HK-2 (cell line): ENCODE measurements at regions not wholly inside any gene's neighbourhood (a gene's known extent, or its start where the extent isn't known, plus 50 kb on each side); places are given as distances from the start of the nearest gene placed in this dataset.
"Not testable (repeated sequence)": the region's sequence is repeated elsewhere in the genome, so short reads cannot be mapped to it uniquely, and the experiment has no call there.

Source experiments
- DNase-seq: peaks from one replicate; pipeline ENCODE4 v3.0.0-alpha.2; 2018; ENCODE audit not compliant: unreplicated experiment

DNA sequence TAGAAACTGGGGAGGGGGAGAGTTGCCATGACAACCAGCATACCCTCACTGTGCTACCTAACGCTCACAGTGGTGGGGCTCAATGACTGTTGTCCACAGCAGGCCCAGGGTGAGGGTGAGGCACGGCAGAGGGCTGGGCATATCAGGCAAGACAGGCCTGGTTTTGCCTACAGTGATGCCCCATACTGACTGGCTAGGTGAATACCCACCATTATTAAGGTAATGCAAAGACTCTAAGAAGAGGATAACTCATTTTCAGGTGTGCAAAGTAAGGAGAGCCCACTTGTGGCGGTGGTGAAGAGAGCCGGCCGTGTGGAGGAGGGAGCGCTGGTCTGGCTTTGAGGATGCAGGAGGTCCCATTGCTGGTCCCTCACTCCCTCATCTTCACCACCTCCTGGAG, 422.3 kb downstream of the FUT8 start:
- DNase-seq: no peak

DNA sequence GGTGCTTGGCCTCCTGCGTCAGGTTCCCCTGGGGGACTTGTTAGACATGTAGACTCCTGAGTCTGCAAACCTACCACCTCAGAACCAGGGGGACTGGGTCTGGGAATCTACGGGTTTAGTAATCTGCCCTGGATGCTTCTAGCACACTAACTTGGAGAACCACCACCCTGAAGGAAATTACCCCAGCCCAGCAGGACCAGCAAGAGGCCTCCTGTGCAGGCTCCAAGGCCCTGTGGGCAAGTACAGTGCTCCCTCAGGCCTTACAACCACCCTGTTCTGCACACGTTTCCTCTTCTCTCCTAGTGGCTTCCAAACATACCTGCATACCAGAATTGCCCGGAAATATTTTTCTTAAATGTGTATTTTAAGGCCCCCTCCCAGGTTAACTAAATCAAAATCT, 423.0 kb downstream of the FUT8 start:
- DNase-seq: no peak

DNA sequence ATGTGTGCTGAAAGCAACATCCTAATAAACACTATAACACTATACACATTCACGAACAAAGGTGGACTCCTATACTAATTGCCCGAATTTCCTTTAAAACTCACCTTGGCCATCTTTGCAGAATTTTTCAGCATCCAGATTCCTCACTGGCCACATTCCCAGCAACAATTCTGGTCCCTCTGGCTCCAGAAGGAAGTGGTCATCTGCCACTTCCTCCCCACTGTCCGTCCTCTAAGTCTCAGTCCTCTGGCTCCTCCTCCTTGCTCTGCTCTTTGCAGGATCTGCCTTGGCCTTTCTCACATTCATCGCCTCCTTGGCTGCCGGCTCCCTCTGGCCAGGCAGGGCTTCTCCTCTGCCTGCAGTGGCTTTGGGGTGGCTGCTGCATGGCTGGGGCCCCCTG, 426.0 kb downstream of the FUT8 start:
- no peak for DNase-seq

DNA sequence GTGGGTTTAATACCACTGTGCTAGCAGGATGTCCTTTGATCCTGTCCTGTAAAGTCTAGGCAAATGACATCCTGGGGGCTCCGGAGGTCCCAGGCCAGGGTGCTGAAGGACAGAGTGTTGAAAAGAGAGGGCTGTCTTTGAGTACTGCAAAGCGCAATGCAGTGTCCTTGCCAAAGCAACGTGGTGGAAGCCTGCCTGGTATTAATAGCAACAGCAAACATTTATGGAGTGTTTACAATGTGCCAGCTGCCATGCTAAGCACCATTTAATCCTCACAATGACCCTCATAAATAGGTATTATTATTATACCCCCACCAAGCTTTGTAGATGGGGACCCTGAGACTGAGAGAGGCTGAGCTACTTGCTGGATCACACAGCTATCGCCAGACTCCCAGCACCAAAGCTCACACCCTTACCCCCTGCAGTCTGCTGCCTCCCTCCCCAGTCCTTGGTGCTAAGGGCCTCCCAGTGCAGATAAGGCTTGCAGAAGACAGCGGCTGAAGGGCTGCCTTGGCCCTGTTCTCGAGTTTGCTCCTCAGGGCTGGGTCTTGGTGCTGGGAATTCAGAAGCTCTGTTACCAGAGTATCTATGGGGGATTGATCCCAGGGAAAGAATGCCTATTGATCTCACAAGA, 427.7 kb downstream of the FUT8 start:
- no peak for DNase-seq

DNA sequence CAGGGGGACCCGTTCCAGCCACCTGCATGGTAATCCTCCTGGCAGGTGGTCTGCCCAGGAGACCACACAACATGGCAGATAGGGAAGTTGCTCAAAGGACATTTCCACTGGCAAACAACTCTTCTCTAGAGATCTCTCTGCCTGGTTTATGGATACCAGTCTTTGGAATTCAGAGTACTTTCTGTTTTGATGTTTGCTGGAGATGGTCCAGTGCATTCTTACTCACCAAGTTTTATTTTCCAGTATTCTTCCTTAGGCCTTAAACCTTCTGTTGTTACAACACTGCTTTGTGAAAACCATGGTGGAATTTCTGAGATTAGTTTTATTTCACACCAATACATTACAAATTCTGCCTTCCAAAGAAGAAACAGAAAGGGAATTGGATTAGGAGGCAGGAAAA, 428.3 kb downstream of the FUT8 start:
- DNase-seq: no peak

DNA sequence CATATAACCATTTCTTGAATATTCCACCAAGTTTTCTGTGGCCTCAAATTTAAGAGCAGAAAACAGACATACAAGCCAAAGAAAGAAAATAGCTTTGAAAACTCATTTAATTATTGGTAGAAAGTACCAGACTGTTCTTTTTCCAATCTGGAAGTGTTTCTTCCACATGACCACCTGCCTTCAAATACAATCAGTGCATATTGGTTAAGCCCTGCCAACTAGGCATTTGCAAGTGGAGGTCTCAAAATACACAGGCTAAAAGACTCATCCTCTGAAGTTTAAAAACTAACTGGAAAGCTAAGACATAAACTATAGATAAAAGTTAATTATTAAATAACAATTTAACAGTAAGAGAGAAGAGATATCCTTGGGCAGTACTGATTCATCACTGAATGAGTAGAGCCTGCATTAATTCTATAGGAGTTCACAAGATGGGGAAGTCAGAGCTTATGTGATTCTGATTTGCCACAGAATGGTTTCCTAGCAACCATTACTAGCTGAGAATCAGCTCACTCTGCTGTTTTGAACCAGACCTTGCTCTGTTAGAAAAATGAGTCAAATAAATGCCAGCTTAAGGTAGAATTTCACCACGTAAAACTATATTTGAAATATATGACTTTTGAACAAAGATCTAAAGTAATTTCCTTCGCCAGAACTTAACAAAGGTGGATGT, 433.8 kb downstream of the FUT8 start:
- DNase-seq: no peak

DNA sequence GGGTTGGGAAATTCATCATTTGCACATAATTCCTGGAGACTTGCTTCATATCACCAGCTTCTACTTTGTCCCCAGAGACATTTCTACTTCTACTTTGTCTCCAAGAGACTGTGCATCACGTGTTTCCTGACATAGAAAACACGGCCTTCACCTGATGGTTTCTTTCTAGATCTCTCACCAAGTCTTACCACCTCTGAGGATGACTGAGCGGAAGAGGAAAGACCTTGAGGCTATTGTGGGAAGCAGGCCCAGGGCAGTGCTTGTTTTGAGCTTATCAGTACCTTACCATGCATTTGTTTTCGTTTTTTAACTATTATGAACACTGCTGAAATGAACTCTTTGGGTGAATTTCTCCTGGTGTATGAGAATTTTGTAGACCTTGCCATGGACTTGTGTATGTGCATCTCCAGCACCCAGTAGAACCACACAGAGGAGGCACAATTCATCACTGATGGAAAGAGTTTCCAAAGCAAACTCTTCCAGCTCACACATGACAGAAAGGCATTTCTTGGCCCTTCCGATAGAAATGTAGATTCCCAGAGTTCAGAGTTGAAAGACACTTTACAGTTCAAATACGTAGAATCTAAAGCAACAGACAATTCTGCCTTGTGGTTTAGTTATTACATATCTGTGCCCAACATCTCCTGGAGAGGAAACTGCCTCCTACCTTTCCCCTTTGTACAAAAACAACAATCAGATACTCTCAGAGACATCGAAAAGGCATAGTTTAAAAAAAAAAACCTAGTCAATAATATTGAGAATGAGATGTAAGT, 434.7 kb downstream of the FUT8 start:
- no peak for DNase-seq

DNA sequence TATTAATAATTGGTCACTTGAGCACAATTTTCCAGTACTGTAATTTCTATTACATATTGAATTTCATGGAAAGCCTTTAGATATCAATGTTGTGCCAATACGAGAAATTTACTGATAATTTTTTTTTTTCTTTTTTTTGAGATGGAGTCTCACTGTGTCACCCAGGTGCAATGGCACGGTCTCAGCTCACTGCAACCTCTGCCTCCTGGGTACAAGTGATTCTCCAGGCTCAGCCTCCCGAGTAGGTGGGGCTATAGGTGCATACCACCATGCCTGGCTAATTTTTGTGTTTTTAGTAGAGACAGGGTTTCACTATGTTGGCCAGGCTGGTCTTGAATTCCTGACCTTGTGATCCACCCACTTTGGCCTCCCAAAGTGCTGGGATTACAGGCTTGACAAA, 435.4 kb downstream of the FUT8 start:
- not testable (repeated sequence) for DNase-seq

DNA sequence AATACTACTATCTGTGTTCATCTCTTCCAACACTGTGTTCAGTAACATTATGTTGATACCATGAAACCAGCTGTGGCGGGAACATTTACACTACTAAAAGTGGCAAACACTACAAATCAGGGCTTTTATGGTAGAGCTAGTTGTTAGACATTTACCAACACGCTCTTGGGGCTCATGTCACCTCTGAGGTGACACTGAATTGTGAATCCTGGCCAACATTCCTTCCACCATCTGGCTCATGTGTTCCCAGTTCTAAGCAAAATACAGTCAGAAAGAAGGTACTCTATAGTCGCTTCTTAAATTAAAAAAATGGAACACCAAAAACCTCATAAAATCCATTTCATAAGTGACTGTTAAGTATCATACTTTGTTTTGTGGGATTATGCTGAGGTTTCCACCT, 436.6 kb downstream of the FUT8 start:
- DNase-seq: no peak

DNA sequence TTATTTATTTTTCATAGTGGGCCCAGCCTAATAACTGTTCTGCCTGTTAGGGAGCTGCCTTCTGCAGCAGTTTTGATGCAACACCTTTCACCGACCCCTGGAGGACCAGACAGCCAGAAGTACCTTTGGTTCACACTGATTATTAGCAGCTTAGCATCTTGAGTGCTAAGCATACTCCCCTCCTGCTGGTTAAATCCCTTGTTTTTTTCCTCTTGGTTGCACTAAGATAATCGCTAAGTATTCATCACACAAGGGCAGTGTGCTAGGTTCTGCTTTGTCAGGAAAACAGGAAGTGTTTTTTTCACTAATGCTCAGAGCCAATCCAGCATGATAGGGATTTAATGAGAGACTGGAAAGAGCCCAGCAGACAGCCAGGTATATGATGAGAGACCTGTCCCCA, 437.0 kb downstream of the FUT8 start:
- DNase-seq: no peak

DNA sequence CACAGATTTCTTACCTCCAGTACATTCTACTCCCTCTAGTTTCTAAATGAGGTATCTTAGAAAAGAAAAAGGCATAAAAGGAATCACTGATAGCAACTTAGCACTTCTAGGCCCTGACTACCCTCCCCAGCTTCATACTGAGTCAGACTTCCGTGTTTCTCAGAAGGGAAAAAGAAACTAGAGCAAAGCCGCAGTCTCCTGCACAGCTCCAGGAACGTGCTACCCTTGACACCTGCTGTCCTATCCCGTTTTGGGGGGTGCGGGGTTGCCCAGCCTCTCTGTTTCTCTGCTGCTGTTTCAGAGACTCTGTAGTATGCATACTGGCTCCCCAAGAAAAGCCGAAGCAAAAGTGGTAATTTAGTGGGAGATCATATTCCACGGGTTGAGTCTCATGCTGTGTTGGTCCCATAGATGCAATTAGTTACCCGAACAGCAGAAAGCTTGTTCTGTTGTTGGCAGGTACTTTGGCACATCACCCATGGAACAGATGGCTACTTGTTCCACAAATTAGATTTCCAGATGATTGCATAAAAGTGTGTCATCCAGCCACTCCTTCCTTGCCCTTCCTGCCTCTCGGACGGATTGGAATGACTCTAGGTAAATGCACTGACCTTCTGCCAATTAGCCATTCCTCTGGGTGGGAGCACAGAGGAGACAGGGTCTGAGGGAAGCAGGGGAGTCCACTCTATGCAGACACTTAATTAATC, 438.1 kb downstream of the FUT8 start:
- no peak for DNase-seq

DNA sequence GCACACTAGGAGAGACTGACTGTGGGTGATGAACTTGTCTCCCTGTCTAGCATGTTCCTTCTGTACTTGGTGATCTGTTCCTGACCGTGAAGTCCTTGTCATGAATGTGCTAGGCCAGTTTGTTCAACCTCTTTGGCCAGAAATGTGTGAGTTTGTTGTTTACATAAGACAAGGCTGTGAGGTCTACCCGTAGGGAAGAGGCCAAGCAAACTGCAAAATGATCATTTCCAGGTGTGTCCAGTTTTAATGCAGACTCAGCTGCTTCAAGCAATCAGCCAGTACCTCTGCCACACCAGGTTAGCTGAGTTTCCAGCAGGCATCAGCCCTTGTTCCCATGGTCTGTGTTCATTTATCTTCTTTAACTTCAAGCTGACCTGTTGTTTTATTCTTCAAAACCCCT, 440.2 kb downstream of the FUT8 start:
- DNase-seq: no peak

DNA sequence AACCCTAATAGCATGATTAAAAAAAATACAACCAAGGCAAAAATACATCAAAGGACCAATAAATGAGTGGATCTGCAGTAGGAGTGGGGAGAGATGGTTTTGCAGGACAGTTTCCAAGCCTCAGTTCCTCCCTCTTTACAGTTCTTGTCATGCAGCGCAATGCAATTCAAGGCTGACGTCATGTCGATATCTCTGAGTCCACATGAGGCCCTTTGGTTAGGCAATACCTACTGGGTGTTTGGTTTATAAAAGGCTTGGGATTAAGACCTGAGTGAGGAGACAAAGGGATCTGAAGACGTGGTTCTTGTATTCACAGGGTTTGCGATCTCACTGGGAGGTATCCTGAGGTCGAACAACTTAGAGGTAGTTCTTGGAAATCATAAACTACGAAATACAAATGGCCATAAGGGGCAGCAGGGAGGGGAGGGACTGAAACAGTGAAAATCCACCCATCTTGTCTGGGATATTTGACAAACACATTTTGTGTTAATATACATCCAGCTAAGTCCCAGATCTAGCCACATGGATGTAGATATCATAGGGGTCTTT, 441.0 kb downstream of the FUT8 start:
- DNase-seq: no peak

DNA sequence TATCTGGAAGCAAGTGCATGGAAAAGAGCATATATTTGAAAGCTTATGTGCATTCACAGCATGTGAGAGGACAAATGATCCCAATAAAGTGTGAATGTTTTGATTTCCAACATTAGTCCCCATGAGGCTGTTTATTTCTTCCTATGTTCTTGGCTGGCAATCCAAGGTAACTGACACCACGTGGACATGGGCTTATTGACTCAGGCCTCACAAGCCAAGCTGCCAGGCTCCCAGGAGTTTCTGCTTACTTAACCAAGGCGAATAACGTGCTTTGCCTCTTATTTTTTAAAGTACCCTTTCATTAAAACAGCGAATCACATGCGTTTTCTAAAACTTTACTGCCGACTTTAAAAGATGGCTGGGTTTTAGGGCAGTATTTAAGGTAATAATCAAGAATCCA, 441.7 kb downstream of the FUT8 start:
- no peak for DNase-seq

DNA sequence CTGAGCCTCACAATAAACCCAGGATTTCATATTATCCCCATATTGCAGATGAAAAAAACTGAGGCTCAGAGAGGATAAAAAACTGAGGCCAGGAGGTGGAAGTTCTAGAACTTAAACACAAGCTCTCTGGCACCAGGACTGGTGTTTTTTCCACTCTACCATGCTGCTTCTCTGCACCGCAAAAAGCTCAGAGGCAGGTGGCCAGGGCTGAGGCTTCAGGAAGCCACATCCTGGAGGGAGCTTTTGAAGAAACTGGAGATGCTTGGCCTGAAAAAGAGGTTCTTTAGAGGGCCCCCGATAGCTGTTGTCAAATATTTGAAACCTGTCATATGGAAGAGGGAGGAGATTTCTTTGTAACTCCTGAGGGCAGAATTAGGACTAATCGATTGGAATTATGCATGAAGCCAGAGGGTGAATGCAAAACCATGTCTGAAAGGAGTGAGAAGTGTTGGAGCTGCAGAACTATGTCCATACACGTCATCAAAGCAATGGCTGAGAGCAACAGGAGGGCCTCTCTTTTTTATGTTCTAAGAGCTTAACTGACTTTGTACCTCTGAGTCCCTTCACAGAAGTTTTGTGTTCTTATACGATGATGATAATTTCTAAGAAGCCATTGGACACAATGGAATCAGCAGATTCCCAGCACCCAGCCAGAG, 448.6 kb downstream of the FUT8 start:
- DNase-seq: no peak

DNA sequence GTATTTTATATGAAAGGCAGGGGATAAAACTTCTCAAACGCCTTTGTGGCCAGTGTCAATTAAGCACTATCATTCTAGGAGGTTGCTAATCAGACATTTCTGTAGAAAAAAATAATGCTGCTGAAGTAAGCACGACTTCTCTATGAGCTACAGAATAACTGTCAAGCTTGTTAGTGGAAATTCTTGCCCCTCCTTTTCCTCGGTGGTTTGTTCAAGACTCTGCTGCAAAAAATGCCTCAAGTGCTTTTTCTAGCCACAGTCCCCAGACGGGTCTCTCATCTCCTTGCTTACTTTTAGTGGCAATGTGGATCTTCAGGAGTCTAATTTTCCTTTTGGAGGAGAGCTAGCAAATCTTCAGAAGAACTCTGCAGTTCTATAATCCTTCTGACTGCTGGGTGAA, 452.0 kb downstream of the FUT8 start:
- no peak for DNase-seq

DNA sequence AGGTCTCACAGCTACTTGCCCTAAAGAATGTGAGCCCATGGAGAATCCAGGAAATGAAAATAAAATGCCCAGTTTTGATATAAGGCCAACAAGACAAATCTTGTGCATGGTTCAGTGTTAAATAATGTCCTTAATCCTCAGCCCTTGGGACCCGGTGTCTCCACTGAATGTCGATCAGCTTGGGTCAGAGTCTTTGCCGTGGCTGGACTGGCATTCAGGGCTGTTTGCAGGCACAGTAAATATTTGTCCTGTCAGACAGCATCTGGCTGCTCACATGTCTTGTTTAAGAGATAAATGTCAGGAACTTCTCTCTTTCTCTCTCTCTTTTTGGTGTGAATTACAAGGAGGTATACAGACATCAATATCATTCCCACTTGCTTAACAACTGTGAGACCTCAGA, 452.5 kb downstream of the FUT8 start:
- no peak for DNase-seq

DNA sequence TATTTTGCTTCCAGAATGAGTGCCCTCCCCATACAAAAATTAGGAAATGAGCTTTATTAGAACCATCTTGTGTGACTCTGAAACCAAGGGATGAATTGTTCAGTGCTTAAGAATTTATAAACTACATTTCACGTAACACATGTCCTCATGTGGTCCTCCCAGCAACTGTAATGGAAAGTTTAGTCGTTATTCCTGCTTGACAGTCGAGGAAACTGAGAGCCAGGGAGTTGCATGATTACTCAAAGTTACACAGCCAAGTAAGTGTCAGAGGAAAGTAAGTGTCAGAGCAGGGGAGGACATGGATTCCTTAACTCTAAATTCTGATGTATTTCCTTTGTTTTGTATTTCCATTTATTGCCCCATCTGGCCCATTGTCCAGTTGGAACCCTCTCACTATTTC, 453.9 kb downstream of the FUT8 start:
- no peak for DNase-seq

DNA sequence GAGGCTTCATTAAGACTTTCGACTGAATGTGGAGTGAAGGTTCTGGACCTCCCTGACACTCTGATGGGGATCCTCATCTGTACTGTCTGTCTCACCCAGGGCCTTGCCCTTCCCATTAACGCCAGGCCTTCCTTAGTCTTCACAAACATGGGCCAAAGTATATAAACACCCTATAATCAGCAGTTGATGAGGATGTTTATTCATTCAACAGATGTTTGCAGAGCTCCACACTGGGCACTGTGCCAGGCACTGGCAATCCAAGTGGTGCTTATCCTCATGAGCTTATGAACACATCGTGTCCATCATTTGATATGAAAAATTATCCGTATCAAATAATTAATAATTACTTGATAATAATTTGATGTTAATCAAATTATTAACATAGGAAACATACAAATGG, 454.4 kb downstream of the FUT8 start:
- DNase-seq: no peak

DNA sequence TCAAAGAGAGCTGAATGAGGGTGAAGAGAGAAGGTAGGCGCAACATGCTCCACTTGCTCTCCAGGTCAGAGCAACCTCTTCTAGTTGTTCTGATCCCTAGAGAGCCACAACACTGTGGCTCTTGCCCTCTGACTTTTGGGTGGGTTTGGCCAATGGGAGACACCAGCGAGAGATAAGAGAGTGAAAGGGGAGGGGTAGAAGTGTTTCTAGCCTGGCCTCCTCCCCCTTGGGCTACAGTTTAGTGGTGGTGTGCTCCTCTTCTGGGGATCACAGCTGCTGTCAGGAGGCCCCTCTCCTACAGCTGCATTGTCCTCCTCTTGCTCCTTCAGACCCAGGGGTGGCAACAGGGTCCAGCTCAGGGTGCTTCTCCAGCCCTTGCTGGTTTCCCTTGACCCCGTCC, 454.8 kb downstream of the FUT8 start:
- no peak for DNase-seq

DNA sequence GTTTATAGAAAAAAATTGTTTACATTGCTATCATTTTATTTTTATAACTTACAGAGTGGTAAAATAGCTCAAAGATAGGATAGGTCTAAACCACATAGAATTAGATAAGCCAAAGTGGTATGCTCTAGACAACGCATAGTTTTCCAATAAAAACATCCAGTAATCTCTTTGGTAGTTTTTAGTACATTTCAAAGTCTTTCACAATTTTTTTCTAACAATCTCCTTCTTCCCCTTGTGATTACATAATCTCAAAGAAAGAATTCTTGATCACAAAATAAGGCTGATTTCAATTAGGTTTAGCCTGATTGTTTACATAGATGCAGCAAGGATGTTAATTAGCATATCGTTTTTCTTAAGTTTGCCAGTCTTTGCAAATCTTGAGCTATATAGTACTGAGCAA, 460.0 kb downstream of the FUT8 start:
- no peak for DNase-seq

DNA sequence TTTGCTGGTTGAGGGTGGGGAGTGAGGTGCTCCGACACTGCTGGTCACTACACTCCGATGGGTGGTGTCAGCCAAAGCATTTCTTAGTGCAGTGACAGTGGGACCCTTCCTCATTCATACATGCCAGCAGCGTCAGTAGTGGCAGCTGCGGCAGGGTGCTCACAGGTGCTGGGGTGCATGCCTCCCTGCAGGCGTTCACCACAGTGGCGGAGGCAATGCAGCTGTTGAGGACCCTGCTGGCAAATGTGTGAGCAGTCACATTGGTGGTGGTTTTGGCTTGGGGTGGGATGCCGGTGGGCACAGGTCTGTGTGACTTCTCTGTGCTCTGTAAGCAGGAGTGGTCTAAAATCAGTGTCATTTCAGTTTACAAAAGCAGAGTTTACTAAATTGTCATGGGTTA, 464.6 kb downstream of the FUT8 start:
- no peak for DNase-seq
